Esophagus muscularis mucosa (tissue), 3 donors: ENCODE measurements at regions not wholly inside any gene's neighbourhood (a gene's known extent, or its start where the extent isn't known, plus 50 kb on each side); places are given as distances from the start of the nearest gene placed in this dataset.

Source experiments
- POLR2A ChIP-seq: fragments of 450-650 bp; IDR thresholded peaks from one replicate; pipeline ENCODE4 v1.6.1; 2017; ENCODE audit warnings: antibody characterized with exemption, moderate library complexity, mild to moderate bottlenecking, low read depth
- POLR2AphosphoS5 ChIP-seq, 2 donors: sonication (generic); formaldehyde crosslinking; IDR thresholded peaks; one replicate each; pipeline ENCODE4 v1.6.1; 2017; ENCODE audit warnings: antibody characterized with exemption in 2 of 2
- TF ChIP-seq, protein P1 (sequence below), 3 experiments: fragments of 200-600 bp in 2 of 3; fragments of 450-650 bp in 1 of 3; sonication (generic) in 2 of 3; IDR thresholded peaks; one replicate each; pipeline ENCODE4 v1.5.1; 2017 to 2019; ENCODE audit warnings: antibody characterized with exemption in 3 of 3, mild to moderate bottlenecking in 2 of 3, moderate library complexity in 1 of 3

DNA sequence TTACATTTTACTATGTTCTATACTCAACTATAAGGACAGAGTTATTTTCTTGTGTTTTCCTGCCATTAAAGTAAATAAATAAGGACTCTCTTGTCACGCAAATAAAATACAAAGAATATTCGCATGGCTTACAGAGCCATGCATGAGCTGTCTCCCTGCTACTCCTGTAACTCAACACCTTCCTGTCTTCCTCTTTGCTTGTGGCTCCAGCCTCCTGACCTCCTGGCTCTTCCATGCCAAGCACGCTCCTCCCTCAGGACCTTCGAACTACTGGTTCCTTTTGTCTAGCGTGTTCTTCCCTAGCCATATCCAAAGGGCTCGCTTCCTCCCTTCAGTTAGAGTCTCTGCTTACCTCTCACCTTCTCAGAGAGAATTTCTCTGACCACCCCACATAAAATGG is 124.3 kb upstream of the TMC3 start:
- TF ChIP-seq POLR2AphosphoS5 (IDR thresholded peaks at IDR 0.05) (no peak), POLR2A (no peak)
- TF ChIP-seq, protein P1, sequence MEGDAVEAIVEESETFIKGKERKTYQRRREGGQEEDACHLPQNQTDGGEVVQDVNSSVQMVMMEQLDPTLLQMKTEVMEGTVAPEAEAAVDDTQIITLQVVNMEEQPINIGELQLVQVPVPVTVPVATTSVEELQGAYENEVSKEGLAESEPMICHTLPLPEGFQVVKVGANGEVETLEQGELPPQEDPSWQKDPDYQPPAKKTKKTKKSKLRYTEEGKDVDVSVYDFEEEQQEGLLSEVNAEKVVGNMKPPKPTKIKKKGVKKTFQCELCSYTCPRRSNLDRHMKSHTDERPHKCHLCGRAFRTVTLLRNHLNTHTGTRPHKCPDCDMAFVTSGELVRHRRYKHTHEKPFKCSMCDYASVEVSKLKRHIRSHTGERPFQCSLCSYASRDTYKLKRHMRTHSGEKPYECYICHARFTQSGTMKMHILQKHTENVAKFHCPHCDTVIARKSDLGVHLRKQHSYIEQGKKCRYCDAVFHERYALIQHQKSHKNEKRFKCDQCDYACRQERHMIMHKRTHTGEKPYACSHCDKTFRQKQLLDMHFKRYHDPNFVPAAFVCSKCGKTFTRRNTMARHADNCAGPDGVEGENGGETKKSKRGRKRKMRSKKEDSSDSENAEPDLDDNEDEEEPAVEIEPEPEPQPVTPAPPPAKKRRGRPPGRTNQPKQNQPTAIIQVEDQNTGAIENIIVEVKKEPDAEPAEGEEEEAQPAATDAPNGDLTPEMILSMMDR (IDR thresholded peaks at IDR 0.05) = no peak
